ENCODE measurements at regions not wholly inside any gene's neighbourhood (a gene's known extent, or its start where the extent isn't known, plus 50 kb on each side); places are given as distances from the start of the nearest gene placed in this dataset.

DNA sequence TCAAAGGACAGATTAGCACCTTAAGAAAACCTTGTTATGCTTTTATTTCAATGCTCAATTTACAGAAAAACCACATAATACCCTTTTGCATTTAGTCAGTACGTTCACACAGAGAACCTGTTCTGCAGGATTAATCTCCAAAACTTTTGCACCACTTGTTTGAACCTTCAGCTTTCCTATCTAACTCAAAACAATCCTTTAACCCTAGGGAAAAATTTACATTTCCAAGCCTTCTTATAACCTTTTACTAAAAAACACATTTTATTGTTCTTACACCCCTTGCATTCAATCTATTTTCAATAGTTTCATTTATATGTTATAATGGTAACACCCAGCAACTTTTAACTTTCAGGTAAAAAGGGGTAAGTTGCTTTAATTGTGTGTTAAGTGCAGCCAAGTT is 952.5 kb upstream of the CNTN5 start:
- TF ChIP-seq, protein P1, sequence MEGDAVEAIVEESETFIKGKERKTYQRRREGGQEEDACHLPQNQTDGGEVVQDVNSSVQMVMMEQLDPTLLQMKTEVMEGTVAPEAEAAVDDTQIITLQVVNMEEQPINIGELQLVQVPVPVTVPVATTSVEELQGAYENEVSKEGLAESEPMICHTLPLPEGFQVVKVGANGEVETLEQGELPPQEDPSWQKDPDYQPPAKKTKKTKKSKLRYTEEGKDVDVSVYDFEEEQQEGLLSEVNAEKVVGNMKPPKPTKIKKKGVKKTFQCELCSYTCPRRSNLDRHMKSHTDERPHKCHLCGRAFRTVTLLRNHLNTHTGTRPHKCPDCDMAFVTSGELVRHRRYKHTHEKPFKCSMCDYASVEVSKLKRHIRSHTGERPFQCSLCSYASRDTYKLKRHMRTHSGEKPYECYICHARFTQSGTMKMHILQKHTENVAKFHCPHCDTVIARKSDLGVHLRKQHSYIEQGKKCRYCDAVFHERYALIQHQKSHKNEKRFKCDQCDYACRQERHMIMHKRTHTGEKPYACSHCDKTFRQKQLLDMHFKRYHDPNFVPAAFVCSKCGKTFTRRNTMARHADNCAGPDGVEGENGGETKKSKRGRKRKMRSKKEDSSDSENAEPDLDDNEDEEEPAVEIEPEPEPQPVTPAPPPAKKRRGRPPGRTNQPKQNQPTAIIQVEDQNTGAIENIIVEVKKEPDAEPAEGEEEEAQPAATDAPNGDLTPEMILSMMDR (conservative IDR thresholded peaks at IDR 0.05; ENCODE audit: low read depth, low read length): no peak
- TF ChIP-seq EZH2 (IDR thresholded peaks at IDR 0.05; ENCODE audit: borderline replicate concordance, low read depth, low read length, poor library complexity, severe bottlenecking): no peak

Data from A673 (cell line).